NCI-H69 (cell line): ENCODE measurements at regions not wholly inside any gene's neighbourhood (a gene's known extent, or its start where the extent isn't known, plus 50 kb on each side); places are given as distances from the start of the nearest gene placed in this dataset.
"Not testable (repeated sequence)": the region's sequence is repeated elsewhere in the genome, so short reads cannot be mapped to it uniquely, and the experiment has no call there.

Source experiments
- DNase-seq: peaks from one replicate; lab custom pipeline; 2025; lab: John Stamatoyannopoulos, UW

GRCh38 chr16:88164196-88165039 is 213.2 kb downstream of the BANP start:
- DNase-seq, result not testable (repeated sequence)

GRCh38 chr16:88165040-88165544 is 213.9 kb downstream of the BANP start:
- DNase-seq, result not testable (repeated sequence)

- DNase-seq, result not testable (repeated sequence)
Observed at GRCh38 chr16:88165683-88166082, 214.4 kb downstream of the BANP start.

- not testable (repeated sequence) for DNase-seq
Observed at GRCh38 chr16:88166209-88166773, 215.1 kb downstream of the BANP start.

GRCh38 chr16:88167798-88168556 is 214.8 kb upstream of the ZNF469 start:
- not testable (repeated sequence) for DNase-seq

GRCh38 chr16:88168557-88168949 is 214.2 kb upstream of the ZNF469 start:
- peak; percentile 45 for DNase-seq

- not testable (repeated sequence) for DNase-seq
Observed at GRCh38 chr16:88169136-88169830, 213.5 kb upstream of the ZNF469 start.

- DNase-seq, result not testable (repeated sequence)
Observed at GRCh38 chr16:88169831-88170165, 213.0 kb upstream of the ZNF469 start.

GRCh38 chr16:88170528-88170991 is 212.2 kb upstream of the ZNF469 start:
- no peak for DNase-seq

- DNase-seq, result not testable (repeated sequence)
Observed at GRCh38 chr16:88171126-88171525, 211.6 kb upstream of the ZNF469 start.

GRCh38 chr16:88176184-88176583 is 206.6 kb upstream of the ZNF469 start:
- DNase-seq, result not testable (repeated sequence)

- DNase-seq, result not testable (repeated sequence)
Observed at GRCh38 chr16:88176591-88177180, 206.1 kb upstream of the ZNF469 start.

- DNase-seq, result not testable (repeated sequence)
Observed at GRCh38 chr16:88178251-88178650, 204.5 kb upstream of the ZNF469 start.

GRCh38 chr16:88178896-88179295 is 203.9 kb upstream of the ZNF469 start:
- not testable (repeated sequence) for DNase-seq

- DNase-seq, result not testable (repeated sequence)
Observed at GRCh38 chr16:88182967-88183881, 199.5 kb upstream of the ZNF469 start.

GRCh38 chr16:88184053-88184452 is 198.7 kb upstream of the ZNF469 start:
- DNase-seq, result not testable (repeated sequence)

- DNase-seq, result peak; percentile 1
Observed at GRCh38 chr16:88184566-88185355, 198.0 kb upstream of the ZNF469 start.

- DNase-seq, result not testable (repeated sequence)
Observed at GRCh38 chr16:88185406-88185805, 197.4 kb upstream of the ZNF469 start.
